ENCODE measurements at regions not wholly inside any gene's neighbourhood (a gene's known extent, or its start where the extent isn't known, plus 50 kb on each side); places are given as distances from the start of the nearest gene placed in this dataset.

DNA sequence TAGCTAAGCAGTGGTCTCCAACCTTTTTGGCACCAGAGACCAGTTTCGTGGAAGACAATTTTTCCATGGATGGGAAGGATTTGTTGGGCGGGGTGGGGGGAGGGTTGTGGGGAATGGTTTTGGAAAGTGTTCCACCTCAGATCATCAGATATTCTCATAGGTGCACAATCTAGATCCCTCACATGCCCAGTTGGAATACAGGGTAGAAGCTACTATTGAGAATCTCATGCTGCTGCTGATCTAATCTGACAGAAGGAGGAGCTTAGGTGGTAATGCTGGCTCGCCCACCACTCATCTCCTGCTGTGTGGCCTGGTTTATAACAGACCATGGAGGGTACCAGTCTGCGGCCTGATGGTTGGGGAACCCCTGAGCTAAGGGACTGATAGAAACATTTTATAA, 662.7 kb upstream of the RGMB start:
- no peak for TF ChIP-seq CTCF (conservative IDR thresholded peaks at IDR 0.05)
- TF ChIP-seq ZFX (IDR thresholded peaks at IDR 0.05) = no peak

Measured in C4-2B (cell line).